ENCODE measurements at regions not wholly inside any gene's neighbourhood (a gene's known extent, or its start where the extent isn't known, plus 50 kb on each side); places are given as distances from the start of the nearest gene placed in this dataset.
"Not testable (repeated sequence)": the region's sequence is repeated elsewhere in the genome, so short reads cannot be mapped to it uniquely, and the experiment has no call there.

- not testable (repeated sequence) for H2BK12ac ChIP-seq (ENCODE audit: low read length); H3K9ac ChIP-seq (ENCODE audit: low read depth, low read length, poor library complexity); DNase-seq (ENCODE audit: low spot score); H3K18ac ChIP-seq (ENCODE audit: low read length); H4K91ac ChIP-seq (ENCODE audit: low read depth, low read length, poor library complexity); H3K27ac ChIP-seq (replicated peaks; ENCODE audit: low read length); H3K36me3 ChIP-seq (replicated peaks in 1 of 2; ENCODE audit: control insufficient read depth in 2 of 2, insufficient read depth in 2 of 2, low read length in 2 of 2); H4K8ac ChIP-seq (ENCODE audit: low read depth, low read length); H3K14ac ChIP-seq (ENCODE audit: low read length); H3K4me2 ChIP-seq (ENCODE audit: insufficient read depth, low read length, poor library complexity, severe bottlenecking); H3K79me1 ChIP-seq (ENCODE audit: low read depth, low read length); H2BK15ac ChIP-seq (ENCODE audit: low read length); H2BK5ac ChIP-seq (ENCODE audit: low read length); H3K23ac ChIP-seq (ENCODE audit: low read depth, low read length, poor library complexity); H2AK5ac ChIP-seq (ENCODE audit: low read depth, low read length); H3K27me3 ChIP-seq (ENCODE audit: control insufficient read depth in 3 of 3, insufficient read depth in 3 of 3, low read depth in 1 of 3, low read length in 3 of 3); H2BK120ac ChIP-seq (ENCODE audit: low read depth, low read length); H3K9me3 ChIP-seq (replicated peaks in 1 of 2; ENCODE audit: control insufficient read depth in 2 of 2, insufficient read depth in 1 of 2, low read depth in 1 of 2, low read length in 2 of 2); H3K4ac ChIP-seq (ENCODE audit: low read length); H2AFZ ChIP-seq (ENCODE audit: low read length); H3K4me1 ChIP-seq (ENCODE audit: control insufficient read depth in 2 of 2, insufficient read depth in 1 of 2, low read depth in 1 of 2, low read length in 2 of 2); H3K4me3 ChIP-seq (ENCODE audit: low read length in 2 of 2)
Observed at GRCh38 chr6:57708061-57708460, 390.6 kb downstream of the PRIM2 start.

GRCh38 chr6:57722546-57722945, 405.1 kb downstream of the PRIM2 start:
- H2AK5ac ChIP-seq (ENCODE audit: low read depth, low read length); H3K14ac ChIP-seq (ENCODE audit: low read length); H4K8ac ChIP-seq (ENCODE audit: low read depth, low read length); H3K27ac ChIP-seq (replicated peaks; ENCODE audit: low read length); H2AFZ ChIP-seq (ENCODE audit: low read length); H3K4ac ChIP-seq (ENCODE audit: low read length); H3K27me3 ChIP-seq (ENCODE audit: control insufficient read depth in 3 of 3, insufficient read depth in 3 of 3, low read depth in 1 of 3, low read length in 3 of 3); H3K4me3 ChIP-seq (ENCODE audit: low read length in 2 of 2); H3K79me1 ChIP-seq (ENCODE audit: low read depth, low read length); H3K9ac ChIP-seq (ENCODE audit: low read depth, low read length, poor library complexity); H3K9me3 ChIP-seq (replicated peaks in 1 of 2; ENCODE audit: control insufficient read depth in 2 of 2, insufficient read depth in 1 of 2, low read depth in 1 of 2, low read length in 2 of 2); H2BK15ac ChIP-seq (ENCODE audit: low read length); DNase-seq (ENCODE audit: low spot score); H3K23ac ChIP-seq (ENCODE audit: low read depth, low read length, poor library complexity); H2BK5ac ChIP-seq (ENCODE audit: low read length); H4K91ac ChIP-seq (ENCODE audit: low read depth, low read length, poor library complexity); H2BK12ac ChIP-seq (ENCODE audit: low read length); H3K18ac ChIP-seq (ENCODE audit: low read length); H3K4me2 ChIP-seq (ENCODE audit: insufficient read depth, low read length, poor library complexity, severe bottlenecking); H3K36me3 ChIP-seq (replicated peaks in 1 of 2; ENCODE audit: control insufficient read depth in 2 of 2, insufficient read depth in 2 of 2, low read length in 2 of 2); H3K4me1 ChIP-seq (ENCODE audit: control insufficient read depth in 2 of 2, insufficient read depth in 1 of 2, low read depth in 1 of 2, low read length in 2 of 2); H2BK120ac ChIP-seq (ENCODE audit: low read depth, low read length): not testable (repeated sequence)
- no CpG with 5 or more reads among the region's 2 CpGs for WGBS, 2 donors (ENCODE audit: extremely low coverage in 2 of 2, insufficient read length in 2 of 2, insufficient replicate concordance in 1 of 2)

- not testable (repeated sequence) for H3K18ac ChIP-seq (ENCODE audit: low read length); H2AK5ac ChIP-seq (ENCODE audit: low read depth, low read length); H2BK120ac ChIP-seq (ENCODE audit: low read depth, low read length); H4K91ac ChIP-seq (ENCODE audit: low read depth, low read length, poor library complexity); H2AFZ ChIP-seq (ENCODE audit: low read length); H2BK15ac ChIP-seq (ENCODE audit: low read length); H3K4me2 ChIP-seq (ENCODE audit: insufficient read depth, low read length, poor library complexity, severe bottlenecking); H3K27me3 ChIP-seq (ENCODE audit: control insufficient read depth in 3 of 3, insufficient read depth in 3 of 3, low read depth in 1 of 3, low read length in 3 of 3); DNase-seq (ENCODE audit: low spot score); H3K9me3 ChIP-seq (replicated peaks in 1 of 2; ENCODE audit: control insufficient read depth in 2 of 2, insufficient read depth in 1 of 2, low read depth in 1 of 2, low read length in 2 of 2); H2BK5ac ChIP-seq (ENCODE audit: low read length); H3K4me3 ChIP-seq (ENCODE audit: low read length in 2 of 2); H2BK12ac ChIP-seq (ENCODE audit: low read length); H3K14ac ChIP-seq (ENCODE audit: low read length); H3K4ac ChIP-seq (ENCODE audit: low read length); H3K79me1 ChIP-seq (ENCODE audit: low read depth, low read length); H4K8ac ChIP-seq (ENCODE audit: low read depth, low read length); H3K9ac ChIP-seq (ENCODE audit: low read depth, low read length, poor library complexity); H3K36me3 ChIP-seq (replicated peaks in 1 of 2; ENCODE audit: control insufficient read depth in 2 of 2, insufficient read depth in 2 of 2, low read length in 2 of 2); H3K23ac ChIP-seq (ENCODE audit: low read depth, low read length, poor library complexity); H3K4me1 ChIP-seq (ENCODE audit: control insufficient read depth in 2 of 2, insufficient read depth in 1 of 2, low read depth in 1 of 2, low read length in 2 of 2); H3K27ac ChIP-seq (replicated peaks; ENCODE audit: low read length)
- no CpG with 5 or more reads among the region's 10 CpGs for WGBS, 2 donors (ENCODE audit: extremely low coverage in 2 of 2, insufficient read length in 2 of 2, insufficient replicate concordance in 1 of 2)
Observed at GRCh38 chr6:57723815-57724401, 406.5 kb downstream of the PRIM2 start.

DNA sequence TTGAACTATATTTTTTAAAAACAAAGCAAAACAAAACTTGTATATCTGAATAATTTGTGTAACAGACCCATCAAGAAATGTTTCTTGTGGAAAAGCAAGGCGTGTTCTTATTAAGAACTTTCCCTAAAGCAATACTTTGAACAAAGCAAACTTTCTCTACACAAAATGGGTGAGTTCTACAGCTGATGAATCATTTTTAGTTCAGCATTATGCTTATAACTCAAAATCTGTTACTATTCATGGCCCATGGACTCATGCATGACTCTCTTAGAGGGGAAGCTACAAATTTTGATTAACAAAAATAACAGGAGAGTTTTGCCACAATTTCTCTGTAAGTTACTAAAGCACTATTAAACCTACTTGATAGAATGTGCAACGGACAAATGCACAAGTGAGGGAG, 412.0 kb downstream of the PRIM2 start:
- not testable (repeated sequence) for H3K4me2 ChIP-seq (ENCODE audit: insufficient read depth, low read length, poor library complexity, severe bottlenecking); H3K9me3 ChIP-seq (replicated peaks in 1 of 2; ENCODE audit: control insufficient read depth in 2 of 2, insufficient read depth in 1 of 2, low read depth in 1 of 2, low read length in 2 of 2); H2BK5ac ChIP-seq (ENCODE audit: low read length); H3K18ac ChIP-seq (ENCODE audit: low read length); H2AFZ ChIP-seq (ENCODE audit: low read length); H3K36me3 ChIP-seq (replicated peaks in 1 of 2; ENCODE audit: control insufficient read depth in 2 of 2, insufficient read depth in 2 of 2, low read length in 2 of 2); H4K8ac ChIP-seq (ENCODE audit: low read depth, low read length); H2BK12ac ChIP-seq (ENCODE audit: low read length); H3K27ac ChIP-seq (replicated peaks; ENCODE audit: low read length); H3K4me1 ChIP-seq (ENCODE audit: control insufficient read depth in 2 of 2, insufficient read depth in 1 of 2, low read depth in 1 of 2, low read length in 2 of 2); H3K4me3 ChIP-seq (ENCODE audit: low read length in 2 of 2); H3K23ac ChIP-seq (ENCODE audit: low read depth, low read length, poor library complexity); H3K9ac ChIP-seq (ENCODE audit: low read depth, low read length, poor library complexity); H2AK5ac ChIP-seq (ENCODE audit: low read depth, low read length); H3K27me3 ChIP-seq (ENCODE audit: control insufficient read depth in 3 of 3, insufficient read depth in 3 of 3, low read depth in 1 of 3, low read length in 3 of 3); H2BK15ac ChIP-seq (ENCODE audit: low read length); DNase-seq (ENCODE audit: low spot score); H3K79me1 ChIP-seq (ENCODE audit: low read depth, low read length); H4K91ac ChIP-seq (ENCODE audit: low read depth, low read length, poor library complexity); H3K14ac ChIP-seq (ENCODE audit: low read length); H3K4ac ChIP-seq (ENCODE audit: low read length); H2BK120ac ChIP-seq (ENCODE audit: low read depth, low read length)
- WGBS, 2 donors (ENCODE audit: extremely low coverage in 2 of 2, insufficient read length in 2 of 2, insufficient replicate concordance in 1 of 2) = no CpG with 5 or more reads among the region's 2 CpGs
